HuH-7.5 (cell line): ENCODE measurements at regions not wholly inside any gene's neighbourhood (a gene's known extent, or its start where the extent isn't known, plus 50 kb on each side); places are given as distances from the start of the nearest gene placed in this dataset.

Source experiments
- DNase-seq: peaks from one replicate; pipeline ENCODE4 v3.0.0; 2011; ENCODE audit warnings: low spot score

- no peak for DNase-seq
Measured at GRCh38 chr11:114758627-114759026, 80.3 kb downstream of the NXPE2 start.

GRCh38 chr11:114762408-114762807 is 84.1 kb downstream of the NXPE2 start:
- DNase-seq: peak; percentile 20

GRCh38 chr11:114764563-114764962 is 86.2 kb downstream of the NXPE2 start:
- no peak for DNase-seq

- no peak for DNase-seq
Measured at GRCh38 chr11:114771172-114771571, 92.8 kb downstream of the NXPE2 start.

GRCh38 chr11:114773541-114774338 is 95.4 kb downstream of the NXPE2 start:
- no peak for DNase-seq

- DNase-seq: peak; percentile 20
Measured at GRCh38 chr11:114774599-114775361, 96.5 kb downstream of the NXPE2 start.

GRCh38 chr11:114775875-114776621 is 97.7 kb downstream of the NXPE2 start:
- DNase-seq: no peak

GRCh38 chr11:114776956-114777355 is 98.6 kb downstream of the NXPE2 start:
- no peak for DNase-seq

GRCh38 chr11:114779189-114779588 is 100.9 kb downstream of the NXPE2 start:
- no peak for DNase-seq

GRCh38 chr11:114782650-114783310 is 104.5 kb downstream of the NXPE2 start:
- no peak for DNase-seq

GRCh38 chr11:114783805-114784204 is 105.5 kb downstream of the NXPE2 start:
- DNase-seq: no peak

GRCh38 chr11:114784216-114784615 is 105.9 kb downstream of the NXPE2 start:
- no peak for DNase-seq

- no peak for DNase-seq
Measured at GRCh38 chr11:114784891-114785290, 106.6 kb downstream of the NXPE2 start.

- DNase-seq: no peak
Measured at GRCh38 chr11:114785820-114786219, 107.5 kb downstream of the NXPE2 start.

- no peak for DNase-seq
Measured at GRCh38 chr11:114787126-114787525, 108.8 kb downstream of the NXPE2 start.

- no peak for DNase-seq
Measured at GRCh38 chr11:114790910-114791309, 112.6 kb downstream of the NXPE2 start.

GRCh38 chr11:114794048-114794684 is 115.8 kb downstream of the NXPE2 start:
- DNase-seq: no peak

- no peak for DNase-seq
Measured at GRCh38 chr11:114796954-114797721, 118.8 kb downstream of the NXPE2 start.

- DNase-seq: no peak
Measured at GRCh38 chr11:114799476-114799875, 121.1 kb downstream of the NXPE2 start.

- no peak for DNase-seq
Measured at GRCh38 chr11:114801773-114802172, 123.4 kb downstream of the NXPE2 start.

GRCh38 chr11:114802878-114803277 is 124.6 kb downstream of the NXPE2 start:
- no peak for DNase-seq
